Stimulated activated effector memory CD8-positive, alpha-beta T cell treated with anti-CD3 and anti-CD28 coated beads, Interleukin-12 subunit alpha, Interleukin-12 subunit beta, amount 100 ng/mL, for 72 hours (primary cell): ENCODE measurements at regions not wholly inside any gene's neighbourhood (a gene's known extent, or its start where the extent isn't known, plus 50 kb on each side); places are given as distances from the start of the nearest gene placed in this dataset.

Experiments
- ATAC-seq: fragments of 150-1000 bp; cut with Tn5 transposase; 2 replicates; pipeline ENCODE4 v1.10.0; 2021
- DNase-seq, 2 donors: peaks; one replicate each; pipeline ENCODE4 v3.0.0; 2021 to 2022; ENCODE audit warnings: low spot score in 2 of 2
- H3K27ac Mint-ChIP-seq: one replicate; pipeline ENCODE4 v1.8.0; 2022; ENCODE audit warnings: mild to moderate bottlenecking, mixed read lengths
- H3K36me3 Mint-ChIP-seq: one replicate; pipeline ENCODE4 v1.8.0; 2022; ENCODE audit warnings: mild to moderate bottlenecking, mixed read lengths
- H3K4me1 Mint-ChIP-seq: one replicate; pipeline ENCODE4 v1.8.0; 2022; ENCODE audit warnings: mixed read lengths
- H3K4me3 Mint-ChIP-seq: one replicate; pipeline ENCODE4 v1.8.0; 2022; ENCODE audit warnings: mild to moderate bottlenecking, mixed read lengths
- H3K9me3 Mint-ChIP-seq: one replicate; pipeline ENCODE4 v1.8.0; 2022; ENCODE audit warnings: mixed read lengths

DNA sequence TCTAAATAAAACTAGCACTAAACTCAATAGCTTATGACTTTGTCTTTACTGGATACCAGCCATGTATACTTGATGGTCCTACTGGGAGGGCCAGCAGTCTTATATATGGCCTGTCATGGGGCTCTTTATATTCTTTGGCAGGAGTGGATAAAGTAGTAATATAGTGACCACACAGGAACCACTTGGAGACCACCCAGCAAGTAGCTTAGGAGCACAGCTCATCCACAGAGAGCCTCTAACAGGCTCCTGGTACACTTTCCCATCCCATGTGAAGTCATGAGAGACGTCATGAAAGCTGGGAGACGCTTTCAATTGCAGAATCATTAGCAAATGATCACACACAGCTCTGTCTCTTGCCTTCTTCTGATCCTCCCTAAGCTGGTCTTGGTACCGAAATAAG lies 360.9 kb upstream of the ACVR2A start:
- no peaks in the 10 kb centered on the region for H3K9me3 Mint-ChIP-seq
- ATAC-seq: peak; percentile 13
- DNase-seq: no peak
- H3K27ac Mint-ChIP-seq: no peak overlapping the region
- H3K36me3 Mint-ChIP-seq: no peaks in the 10 kb centered on the region
- no peak overlapping the region for H3K4me3 Mint-ChIP-seq
- no peaks in the 10 kb centered on the region for H3K4me1 Mint-ChIP-seq

DNA sequence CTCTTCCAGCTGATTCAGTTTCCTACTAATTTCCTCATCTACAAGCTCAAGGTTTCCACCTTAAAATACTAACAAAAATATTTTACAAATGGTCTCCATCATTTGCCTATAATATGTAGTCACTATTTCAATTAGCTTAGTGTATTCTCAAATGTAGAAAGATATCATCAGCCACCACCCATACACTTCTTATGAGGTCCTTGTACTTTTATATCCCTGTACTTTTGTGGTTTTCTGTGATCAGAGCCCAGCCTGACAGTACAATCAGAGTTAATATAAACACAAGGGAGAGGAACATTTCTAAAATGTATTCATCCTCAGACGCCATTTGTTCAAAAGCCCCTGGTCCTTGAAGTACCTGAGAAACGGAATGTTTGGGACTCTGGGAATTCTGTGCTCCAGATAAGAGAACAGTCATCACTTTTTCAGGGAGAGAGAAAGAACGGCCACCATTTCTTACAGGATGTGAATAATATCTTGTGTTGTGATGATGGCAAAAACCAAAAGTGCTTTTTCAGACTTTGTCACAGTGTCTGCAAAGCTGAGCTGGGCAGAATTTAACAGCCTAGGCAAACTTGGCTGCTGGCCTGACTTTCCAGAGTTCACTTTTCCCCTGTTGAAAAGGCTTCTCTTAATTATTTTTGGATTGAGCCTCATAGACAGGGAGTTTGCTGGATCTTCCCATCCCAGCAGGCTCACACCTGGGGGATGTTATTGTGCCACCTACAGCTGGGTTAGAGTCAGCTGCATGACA lies 361.7 kb upstream of the ACVR2A start:
- DNase-seq (no peak), ATAC-seq (peak; percentile 50)
- Mint-ChIP-seq H3K4me1 (no peaks in the 10 kb centered on the region), H3K27ac (no peak overlapping the region), H3K4me3 (no peak overlapping the region), H3K9me3 (no peaks in the 10 kb centered on the region), H3K36me3 (no peaks in the 10 kb centered on the region)

DNA sequence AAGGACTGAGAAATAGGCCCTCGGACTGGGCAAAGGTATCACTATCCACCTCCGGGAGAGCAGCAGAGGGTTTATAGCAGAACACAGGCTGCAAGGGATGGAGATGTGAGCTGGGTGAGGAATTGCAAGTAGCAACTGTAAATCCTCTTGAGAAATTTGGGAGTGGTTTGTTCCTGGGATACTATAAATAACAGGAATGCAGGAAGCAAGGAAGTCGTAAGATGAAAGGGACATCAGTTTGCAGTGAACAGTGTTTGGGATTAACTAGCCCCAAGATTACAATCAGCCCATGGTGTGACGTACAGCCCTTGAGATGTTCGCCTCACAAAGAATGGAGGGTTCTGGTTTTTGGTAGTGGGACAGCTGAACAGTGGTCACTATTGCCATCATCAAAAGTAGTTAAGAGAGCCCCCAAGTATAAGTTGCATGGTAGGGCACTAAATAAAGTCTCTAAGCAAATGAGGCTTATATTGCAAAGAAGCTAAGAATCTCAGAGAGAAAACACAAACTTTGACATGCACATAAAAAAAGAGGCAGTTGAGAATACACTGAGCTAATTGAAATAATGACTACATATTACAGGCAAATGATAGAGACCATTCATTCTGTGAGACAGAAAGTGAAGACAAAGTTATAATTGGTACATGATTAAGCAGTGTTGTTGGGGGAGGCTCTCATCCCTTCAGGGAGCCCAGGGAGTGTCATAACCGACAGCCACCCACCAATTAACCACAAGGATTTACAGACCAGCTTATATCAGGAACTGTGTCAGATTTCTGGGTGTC lies 362.5 kb upstream of the ACVR2A start:
- Mint-ChIP-seq H3K27ac (no peak overlapping the region), H3K36me3 (no peaks in the 10 kb centered on the region), H3K4me1 (no peaks in the 10 kb centered on the region), H3K4me3 (no peak overlapping the region), H3K9me3 (no peaks in the 10 kb centered on the region)
- no peak for DNase-seq
- ATAC-seq: peak; percentile 66

DNA sequence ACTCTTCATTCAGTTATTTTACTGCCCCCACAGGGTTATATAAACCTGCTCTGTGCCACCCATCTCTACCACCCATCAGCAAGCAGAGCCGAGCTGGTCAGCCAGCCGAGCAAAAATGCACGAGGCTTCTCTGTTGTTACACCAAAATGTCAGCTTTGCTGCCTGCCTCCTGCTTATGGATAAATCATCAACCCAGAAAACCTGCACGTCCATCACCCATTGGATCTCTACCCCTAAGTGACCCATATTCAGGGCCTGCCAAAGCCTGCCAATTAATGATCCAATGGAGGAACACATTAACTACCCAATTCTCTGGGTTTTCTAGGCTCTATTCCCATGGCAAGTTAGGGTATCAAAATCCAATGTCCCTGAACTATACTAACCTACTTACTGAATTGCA lies 365.5 kb upstream of the ACVR2A start:
- no peaks in the 10 kb centered on the region for H3K9me3 Mint-ChIP-seq
- H3K4me1 Mint-ChIP-seq: no peaks in the 10 kb centered on the region
- no peak for ATAC-seq
- no peaks in the 10 kb centered on the region for H3K36me3 Mint-ChIP-seq
- DNase-seq: no peak
- H3K4me3 Mint-ChIP-seq: no peak overlapping the region
- H3K27ac Mint-ChIP-seq: no peak overlapping the region

DNA sequence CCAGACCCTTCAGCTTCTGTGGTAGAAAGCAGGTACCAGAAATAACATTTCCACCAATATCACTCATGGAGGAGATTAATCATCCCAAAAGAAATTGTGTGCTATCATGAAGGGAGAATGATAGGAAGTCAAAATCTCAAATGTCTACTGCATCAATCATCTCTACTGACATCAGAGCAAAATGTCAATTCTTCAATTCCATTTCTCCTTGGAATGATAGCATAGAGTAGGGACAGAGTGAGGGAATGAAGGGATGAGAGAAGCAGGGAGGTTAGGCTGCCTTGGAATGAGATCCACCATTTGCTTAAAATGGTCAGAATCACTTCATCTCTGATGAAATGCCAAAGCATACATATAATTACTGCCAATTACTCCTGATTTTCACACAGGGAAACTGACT lies 371.8 kb upstream of the ACVR2A start:
- H3K4me3 Mint-ChIP-seq: no peak overlapping the region
- no peaks in the 10 kb centered on the region for H3K9me3 Mint-ChIP-seq
- no peak overlapping the region for H3K27ac Mint-ChIP-seq
- DNase-seq (no peak), ATAC-seq (no peak)
- no peaks in the 10 kb centered on the region for H3K36me3 Mint-ChIP-seq
- H3K4me1 Mint-ChIP-seq: no peaks in the 10 kb centered on the region

DNA sequence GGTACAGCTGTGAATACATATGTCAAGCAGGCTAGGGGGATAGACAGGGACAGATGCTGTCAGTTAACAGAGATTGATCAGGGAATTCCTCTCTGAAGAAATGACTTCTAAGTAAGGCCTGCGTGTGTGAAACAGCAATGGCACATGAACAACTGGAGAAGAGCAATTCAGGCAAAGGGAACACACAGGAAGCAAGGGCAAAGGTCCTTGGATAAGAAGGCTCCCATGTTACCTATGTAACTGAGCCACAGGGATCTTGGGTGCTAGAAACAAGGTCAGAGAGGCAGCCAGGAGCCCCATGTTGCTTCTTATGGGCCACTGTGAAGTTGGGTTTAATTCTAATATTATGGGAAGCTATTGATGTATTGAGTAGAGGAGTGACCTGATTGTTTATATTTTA lies 373.7 kb upstream of the ACVR2A start:
- no peaks in the 10 kb centered on the region for H3K9me3 Mint-ChIP-seq
- H3K4me3 Mint-ChIP-seq: no peak overlapping the region
- ATAC-seq (no peak), DNase-seq (no peak)
- H3K27ac Mint-ChIP-seq: no peak overlapping the region
- H3K4me1 Mint-ChIP-seq: no peaks in the 10 kb centered on the region
- no peaks in the 10 kb centered on the region for H3K36me3 Mint-ChIP-seq

DNA sequence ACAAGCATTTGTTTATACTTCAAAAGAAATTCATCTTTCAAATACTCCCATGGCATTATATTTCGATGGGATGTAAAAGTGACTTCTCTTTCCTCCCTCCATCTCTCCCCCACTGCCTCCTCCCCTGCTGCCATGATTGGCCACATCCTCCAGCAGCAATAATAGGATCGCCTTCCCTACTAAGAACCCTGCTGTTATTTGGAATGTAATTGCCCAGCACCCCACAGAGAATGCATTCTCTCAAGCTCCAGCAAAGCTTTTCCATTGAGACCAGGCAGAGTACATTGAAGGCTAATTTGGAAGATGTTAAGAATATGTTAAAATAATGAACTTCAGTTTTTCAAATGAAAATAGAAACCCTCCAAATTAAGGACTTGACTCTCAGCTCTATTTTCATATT lies 375.4 kb upstream of the ACVR2A start:
- H3K9me3 Mint-ChIP-seq: no peaks in the 10 kb centered on the region
- DNase-seq: no peak
- ATAC-seq: no peak
- H3K27ac Mint-ChIP-seq: no peak overlapping the region
- H3K36me3 Mint-ChIP-seq: no peaks in the 10 kb centered on the region
- H3K4me1 Mint-ChIP-seq: no peaks in the 10 kb centered on the region
- H3K4me3 Mint-ChIP-seq: no peak overlapping the region

DNA sequence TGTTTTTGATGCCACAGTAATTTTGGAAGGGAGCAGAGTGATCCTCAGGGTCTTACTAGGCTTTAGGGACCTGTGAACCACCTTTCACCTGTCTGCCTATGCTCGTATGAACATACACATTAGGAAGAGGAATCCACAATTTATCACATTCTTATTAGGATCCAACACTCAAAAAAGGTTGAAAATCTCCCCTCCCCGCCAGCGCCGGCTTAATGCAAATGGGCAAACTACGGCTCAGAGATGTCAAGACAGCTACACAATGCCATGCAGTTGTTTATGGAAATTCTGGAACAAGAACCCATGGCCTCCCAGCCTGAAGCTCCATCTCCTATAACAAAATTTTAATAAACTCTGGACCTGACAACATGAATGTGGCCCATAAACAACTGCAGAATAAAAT lies 375.9 kb upstream of the ACVR2A start:
- H3K9me3 Mint-ChIP-seq: no peaks in the 10 kb centered on the region

DNA sequence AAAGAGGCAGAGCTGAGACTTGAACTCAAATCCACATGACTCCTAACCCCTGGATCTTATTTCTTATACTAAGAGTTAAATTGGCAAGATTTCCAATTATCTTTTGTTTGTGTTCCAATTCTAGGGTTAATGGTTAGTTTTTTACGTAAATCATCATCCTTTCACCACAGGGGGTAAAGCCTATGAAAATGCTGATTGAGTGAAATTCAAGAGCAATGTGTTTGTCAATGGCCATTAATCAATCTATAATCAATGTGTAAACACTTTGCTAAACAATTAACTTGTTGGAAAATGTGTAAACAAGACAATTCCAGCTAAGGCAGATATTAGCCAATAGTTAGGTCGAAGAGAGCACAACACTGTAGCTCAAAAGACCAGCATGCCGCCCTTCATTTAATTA lies 376.5 kb upstream of the ACVR2A start:
- no peak for ATAC-seq
- Mint-ChIP-seq H3K4me1 (no peaks in the 10 kb centered on the region), H3K27ac (no peak overlapping the region), H3K4me3 (no peak overlapping the region), H3K9me3 (no peaks in the 10 kb centered on the region), H3K36me3 (no peaks in the 10 kb centered on the region)
- no peak for DNase-seq

More for the DNA sequence above, 375.9 kb upstream of the ACVR2A start:
- DNase-seq: no peak
- no peak overlapping the region for H3K4me3 Mint-ChIP-seq
- H3K36me3 Mint-ChIP-seq: no peaks in the 10 kb centered on the region
- no peaks in the 10 kb centered on the region for H3K4me1 Mint-ChIP-seq
- ATAC-seq: no peak
- no peak overlapping the region for H3K27ac Mint-ChIP-seq

DNA sequence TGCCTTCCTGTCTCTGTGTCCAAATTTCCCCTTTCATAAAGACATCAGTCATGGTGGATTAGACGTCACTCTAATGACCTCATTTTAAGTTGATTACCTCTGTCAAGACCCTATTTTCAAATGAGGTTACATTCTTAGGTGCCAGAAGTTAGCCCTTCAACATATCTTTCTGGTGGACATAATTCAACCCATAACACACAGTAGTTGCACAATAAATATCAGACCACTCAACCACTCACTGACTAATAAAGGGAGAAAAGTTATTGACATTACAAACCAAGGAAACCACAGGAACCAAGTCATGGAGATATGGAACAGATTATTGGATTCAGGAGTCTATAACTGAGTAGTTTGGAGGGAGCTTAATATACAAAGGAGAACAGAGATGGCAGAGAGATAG lies 377.4 kb upstream of the ACVR2A start:
- DNase-seq (no peak), ATAC-seq (no peak)
- H3K4me1 Mint-ChIP-seq: no peaks in the 10 kb centered on the region
- H3K36me3 Mint-ChIP-seq: no peaks in the 10 kb centered on the region
- H3K27ac Mint-ChIP-seq: no peak overlapping the region
- no peak overlapping the region for H3K4me3 Mint-ChIP-seq
- no peaks in the 10 kb centered on the region for H3K9me3 Mint-ChIP-seq

DNA sequence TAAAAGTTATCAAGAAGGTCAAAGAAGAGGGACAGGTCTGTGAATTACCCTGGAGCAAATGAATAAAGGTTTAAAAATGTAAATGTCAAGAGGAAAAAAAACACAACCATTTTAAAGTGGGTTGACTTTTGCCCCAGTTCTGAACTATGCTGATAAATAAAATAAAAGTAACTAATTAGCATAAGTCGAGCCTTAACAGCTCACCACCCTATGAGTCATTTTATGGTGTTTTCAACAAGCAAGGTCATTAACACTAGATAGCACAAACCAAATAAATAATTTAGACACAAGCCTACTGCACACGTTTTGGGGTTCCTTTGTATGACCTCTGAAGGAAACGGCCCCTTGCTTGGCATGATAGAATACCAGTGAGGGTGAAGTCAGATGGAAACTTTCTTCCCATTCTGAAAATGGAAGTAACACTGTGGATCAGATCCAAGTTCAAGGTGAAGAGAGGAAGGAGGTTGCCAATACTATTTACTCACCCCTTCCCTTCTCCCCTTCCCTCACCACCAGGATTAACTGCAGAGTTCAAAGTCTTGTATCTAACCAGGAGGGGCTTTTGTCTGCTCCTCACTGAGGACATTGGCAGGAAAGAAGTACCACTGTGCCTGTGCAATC lies 380.0 kb upstream of the ACVR2A start:
- Mint-ChIP-seq H3K4me3 (no peak overlapping the region), H3K27ac (no peak overlapping the region), H3K36me3 (no peaks in the 10 kb centered on the region), H3K9me3 (no peaks in the 10 kb centered on the region), H3K4me1 (no peaks in the 10 kb centered on the region)
- DNase-seq (no peak), ATAC-seq (no peak)

DNA sequence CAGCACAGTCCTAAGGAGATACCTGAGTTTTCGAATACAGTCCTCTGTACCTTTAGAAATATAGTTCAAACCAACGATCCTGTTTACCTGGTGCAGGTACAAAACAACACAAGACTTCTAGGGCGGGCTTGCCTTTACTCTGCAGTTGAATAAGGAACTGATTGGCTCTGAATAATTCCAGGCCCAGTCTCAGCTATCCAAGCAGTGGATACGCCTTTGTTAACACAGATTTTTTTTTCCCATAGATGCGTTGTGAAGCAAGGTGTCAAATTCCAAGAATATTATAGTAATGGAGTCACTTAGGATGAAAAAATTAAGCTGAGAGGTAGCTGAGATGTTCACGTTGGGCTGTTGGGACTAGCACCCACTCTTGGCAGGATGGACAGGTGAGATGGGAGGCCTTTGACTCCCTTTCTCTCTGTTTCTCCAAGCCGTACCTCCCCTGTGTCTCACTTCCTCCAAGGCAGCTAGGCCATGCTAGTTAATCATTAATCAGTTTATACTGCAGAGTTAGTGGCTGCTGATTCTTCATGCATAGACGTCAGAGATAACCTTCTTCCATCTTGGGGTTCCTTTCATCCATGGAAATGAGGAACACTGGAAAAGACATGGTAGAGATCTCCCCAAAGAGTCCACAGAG lies 380.8 kb upstream of the ACVR2A start:
- ATAC-seq (no peak), DNase-seq (no peak)
- Mint-ChIP-seq H3K36me3 (no peaks in the 10 kb centered on the region), H3K4me3 (no peak overlapping the region), H3K27ac (no peak overlapping the region), H3K9me3 (no peaks in the 10 kb centered on the region), H3K4me1 (no peaks in the 10 kb centered on the region)

DNA sequence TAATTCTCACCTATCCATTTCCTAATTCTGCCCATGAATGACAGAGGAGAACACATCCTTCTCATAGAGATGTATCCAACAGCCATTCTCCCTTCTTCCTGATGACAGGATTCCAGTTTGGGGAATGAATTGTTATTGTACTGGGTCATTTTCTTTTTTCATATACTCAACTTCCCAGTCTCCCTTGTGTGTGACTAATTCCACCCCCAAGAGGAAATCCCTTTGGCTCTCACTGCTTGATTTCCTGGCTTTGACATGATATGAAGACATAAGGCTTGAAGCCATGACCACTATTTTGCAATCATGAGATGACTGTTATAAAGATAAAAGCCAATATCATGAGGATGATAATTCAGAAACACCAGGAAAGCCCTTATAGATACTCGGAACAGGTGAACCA lies 384.7 kb upstream of the ACVR2A start:
- DNase-seq (no peak), ATAC-seq (no peak)
- Mint-ChIP-seq H3K4me1 (no peaks in the 10 kb centered on the region), H3K27ac (no peak overlapping the region), H3K36me3 (no peaks in the 10 kb centered on the region), H3K4me3 (no peak overlapping the region), H3K9me3 (no peaks in the 10 kb centered on the region)

DNA sequence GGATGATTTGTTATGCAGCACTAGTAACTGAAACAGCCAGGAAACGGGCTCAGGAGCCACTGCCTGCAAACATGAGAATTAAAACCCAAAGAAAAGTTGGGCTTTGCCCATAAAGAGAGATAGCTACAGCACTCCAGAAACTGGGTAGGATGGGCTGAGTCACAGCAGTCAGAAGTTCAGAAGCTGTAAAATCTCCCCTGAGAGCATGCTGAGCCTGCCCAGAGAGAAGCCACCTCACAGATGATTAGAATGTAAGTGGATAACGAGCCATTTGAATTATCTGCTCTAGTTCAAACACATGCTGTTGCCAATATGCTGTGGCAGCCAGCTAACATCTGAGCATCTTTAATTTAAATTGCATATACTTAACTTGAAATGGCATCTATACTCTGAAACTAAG lies 388.1 kb upstream of the ACVR2A start:
- Mint-ChIP-seq H3K9me3 (no peaks in the 10 kb centered on the region), H3K27ac (no peak overlapping the region), H3K4me3 (no peak overlapping the region), H3K4me1 (no peaks in the 10 kb centered on the region), H3K36me3 (no peaks in the 10 kb centered on the region)
- no peak for DNase-seq
- peak; percentile 37 for ATAC-seq

DNA sequence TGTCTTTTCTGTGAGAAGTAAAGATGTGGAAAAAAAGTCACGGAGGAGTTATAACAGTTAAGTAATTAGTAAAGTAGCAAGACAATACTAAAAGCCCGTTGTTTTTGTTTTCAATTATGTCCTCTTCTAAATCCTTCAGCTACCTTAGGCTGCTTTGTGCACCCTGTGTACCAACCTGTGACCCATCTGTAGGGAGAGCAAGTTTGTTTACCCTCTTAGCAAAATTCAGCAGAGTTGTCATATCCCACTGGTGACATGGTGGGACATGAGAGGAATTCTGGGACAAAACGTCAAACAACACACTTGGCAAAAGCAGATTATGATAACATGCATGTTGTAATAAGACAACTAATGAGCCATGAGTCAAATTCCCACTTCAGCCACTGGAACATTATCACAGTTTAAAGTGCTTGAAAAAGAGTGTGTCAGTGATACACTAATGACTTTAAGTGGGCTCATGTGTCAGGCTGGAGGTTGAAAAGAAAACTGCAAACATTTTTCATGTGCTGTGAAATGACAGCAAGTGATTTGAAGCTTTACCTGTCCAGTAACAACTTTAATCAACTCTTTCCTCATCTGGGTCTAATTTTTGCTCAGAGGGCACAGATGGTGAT lies 392.8 kb upstream of the ACVR2A start:
- H3K9me3 Mint-ChIP-seq: no peaks in the 10 kb centered on the region
- H3K4me3 Mint-ChIP-seq: no peak overlapping the region
- H3K27ac Mint-ChIP-seq: no peak overlapping the region
- ATAC-seq: no peak
- no peaks in the 10 kb centered on the region for H3K4me1 Mint-ChIP-seq
- DNase-seq: no peak
- no peaks in the 10 kb centered on the region for H3K36me3 Mint-ChIP-seq
